ENCODE measurements at regions not wholly inside any gene's neighbourhood (a gene's known extent, or its start where the extent isn't known, plus 50 kb on each side); places are given as distances from the start of the nearest gene placed in this dataset.

DNA sequence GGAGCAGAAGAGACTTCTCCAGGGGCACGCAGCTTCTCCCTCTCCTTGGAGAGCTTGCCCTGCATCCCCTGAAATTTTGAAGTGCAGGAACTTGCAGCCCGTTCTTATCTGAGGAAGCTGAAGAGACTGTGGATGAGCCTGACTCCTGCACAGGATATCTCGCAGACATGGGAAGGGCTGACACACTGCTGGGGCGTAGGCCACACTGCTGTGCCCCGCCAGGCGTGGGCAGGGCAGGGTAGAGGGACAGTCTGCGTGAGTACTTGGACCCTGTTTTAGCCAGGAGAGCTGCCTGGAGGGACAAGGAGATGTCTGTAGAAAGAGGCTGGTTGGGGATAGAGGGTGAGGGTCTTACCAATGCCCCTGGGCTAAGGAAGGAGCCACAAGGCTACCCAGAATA is 353.7 kb upstream of the NBEA start:
- Mint-ChIP-seq H3K9me3 (ENCODE audit: insufficient read depth) (peaks cover 2% of the 10 kb centered on the region), H3K27me3 (no peaks in the 10 kb centered on the region), H3K4me3 (no peak overlapping the region), H3K27ac (no peak overlapping the region), H3K4me1 (no peaks in the 10 kb centered on the region)
- Histone ChIP-seq H3K36me3 (replicated peaks in 1 of 2; ENCODE audit: control extremely low read depth in 1 of 2, control insufficient read depth in 1 of 2, extremely low read depth in 1 of 2, insufficient read depth in 2 of 2, low read length in 1 of 2) (no peaks in the 10 kb centered on the region), H3K27ac (ENCODE audit: low read length in 2 of 2) (no peak overlapping the region), H3K4me1 (ENCODE audit: control insufficient read depth in 2 of 2, insufficient read depth in 2 of 2, low read length in 2 of 2) (no peaks in the 10 kb centered on the region), H3K79me2 (ENCODE audit: control insufficient read depth, insufficient read depth, low read length) (no peaks in the 10 kb centered on the region), H3K4me2 (replicated peaks; ENCODE audit: low read depth, low read length, poor library complexity, severe bottlenecking) (no peak overlapping the region), H3K4me3 (ENCODE audit: control extremely low read depth in 1 of 5, extremely low read depth in 1 of 5, insufficient read depth in 1 of 5, low read depth in 2 of 5, low read length in 4 of 5) (no peak overlapping the region), H4K20me1 (ENCODE audit: control insufficient read depth, insufficient read depth, low read length, poor library complexity, severe bottlenecking) (no peaks in the 10 kb centered on the region), H3K9me3 (ENCODE audit: control extremely low read depth in 1 of 3, control insufficient read depth in 2 of 3, insufficient read depth in 1 of 3, low read length in 2 of 3) (peaks cover 0 to 8% (median 0%) of the 10 kb centered on the region in 3 donors), H2AFZ (ENCODE audit: insufficient read depth, low read depth, low read length, poor library complexity, severe bottlenecking) (no peak overlapping the region), H3K27me3 (replicated peaks in 1 of 4; ENCODE audit: control extremely low read depth in 1 of 4, control insufficient read depth in 3 of 4, insufficient read depth in 4 of 4, low read length in 3 of 4) (no peaks in the 10 kb centered on the region), H3K9ac (ENCODE audit: low read length) (no peak overlapping the region)
- 82% methylated on average over 6 of the region's 7 CpGs for WGBS (ENCODE audit: insufficient coverage)
- ChIA-PET CTCF (no interaction called here), POLR2A (no interaction called here)
- intact Hi-C loops (cut with micrococcal nuclease), result no loop called here
- TF ChIP-seq, protein P1, sequence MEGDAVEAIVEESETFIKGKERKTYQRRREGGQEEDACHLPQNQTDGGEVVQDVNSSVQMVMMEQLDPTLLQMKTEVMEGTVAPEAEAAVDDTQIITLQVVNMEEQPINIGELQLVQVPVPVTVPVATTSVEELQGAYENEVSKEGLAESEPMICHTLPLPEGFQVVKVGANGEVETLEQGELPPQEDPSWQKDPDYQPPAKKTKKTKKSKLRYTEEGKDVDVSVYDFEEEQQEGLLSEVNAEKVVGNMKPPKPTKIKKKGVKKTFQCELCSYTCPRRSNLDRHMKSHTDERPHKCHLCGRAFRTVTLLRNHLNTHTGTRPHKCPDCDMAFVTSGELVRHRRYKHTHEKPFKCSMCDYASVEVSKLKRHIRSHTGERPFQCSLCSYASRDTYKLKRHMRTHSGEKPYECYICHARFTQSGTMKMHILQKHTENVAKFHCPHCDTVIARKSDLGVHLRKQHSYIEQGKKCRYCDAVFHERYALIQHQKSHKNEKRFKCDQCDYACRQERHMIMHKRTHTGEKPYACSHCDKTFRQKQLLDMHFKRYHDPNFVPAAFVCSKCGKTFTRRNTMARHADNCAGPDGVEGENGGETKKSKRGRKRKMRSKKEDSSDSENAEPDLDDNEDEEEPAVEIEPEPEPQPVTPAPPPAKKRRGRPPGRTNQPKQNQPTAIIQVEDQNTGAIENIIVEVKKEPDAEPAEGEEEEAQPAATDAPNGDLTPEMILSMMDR (IDR thresholded peaks at IDR 0.05), result no peak
- no peak for TF ChIP-seq EZH2 (IDR thresholded peaks at IDR 0.05; ENCODE audit: borderline replicate concordance, insufficient read depth, low read depth, low read length, poor library complexity, severe bottlenecking)
- DNase-seq, result no peak
- ATAC-seq (ENCODE audit: low read depth), result no peak

DNA sequence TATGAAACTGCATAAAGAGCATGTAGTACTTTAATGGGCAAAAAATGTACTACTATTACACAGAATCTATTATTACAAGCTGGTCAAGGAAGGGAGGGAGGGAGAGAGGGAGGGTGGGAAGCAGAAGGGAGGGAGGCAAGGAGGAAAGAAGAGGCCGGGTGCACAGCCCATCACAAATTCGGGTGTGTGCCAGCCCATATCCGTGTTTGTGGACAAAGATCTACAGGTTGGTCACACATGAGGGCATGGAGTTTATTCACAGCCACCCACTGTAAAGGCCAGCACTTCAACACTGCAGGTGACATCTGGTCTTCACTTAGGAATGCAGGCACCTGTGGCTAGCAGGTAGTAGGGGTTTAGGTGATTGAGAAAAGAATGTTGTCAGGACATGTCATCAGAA is 352.5 kb upstream of the NBEA start:
- peaks cover 0 to 8% (median 0%) of the 10 kb centered on the region in 3 donors for H3K9me3 ChIP-seq (ENCODE audit: control extremely low read depth in 1 of 3, control insufficient read depth in 2 of 3, insufficient read depth in 1 of 3, low read length in 2 of 3)
- CTCF ChIA-PET, result no interaction called here
- H3K36me3 ChIP-seq (replicated peaks in 1 of 2; ENCODE audit: control extremely low read depth in 1 of 2, control insufficient read depth in 1 of 2, extremely low read depth in 1 of 2, insufficient read depth in 2 of 2, low read length in 1 of 2), result no peaks in the 10 kb centered on the region
- intact Hi-C loops (cut with micrococcal nuclease), result no loop called here
- POLR2A ChIA-PET, result no interaction called here
- Mint-ChIP-seq H3K27me3 (no peaks in the 10 kb centered on the region), H3K9me3 (ENCODE audit: insufficient read depth) (peaks cover 2% of the 10 kb centered on the region), H3K27ac (no peak overlapping the region), H3K4me3 (no peak overlapping the region), H3K4me1 (no peaks in the 10 kb centered on the region)
- no peak for TF ChIP-seq EZH2 (IDR thresholded peaks at IDR 0.05; ENCODE audit: borderline replicate concordance, insufficient read depth, low read depth, low read length, poor library complexity, severe bottlenecking)
- TF ChIP-seq, protein P1 (IDR thresholded peaks at IDR 0.05), result no peak
- WGBS (ENCODE audit: insufficient coverage), result 68% methylated on average over 2 of the region's 3 CpGs
- ATAC-seq (ENCODE audit: low read depth), result no peak
- H3K79me2 ChIP-seq (ENCODE audit: control insufficient read depth, insufficient read depth, low read length), result no peaks in the 10 kb centered on the region
- H3K27me3 ChIP-seq (replicated peaks in 1 of 4; ENCODE audit: control extremely low read depth in 1 of 4, control insufficient read depth in 3 of 4, insufficient read depth in 4 of 4, low read length in 3 of 4), result no peaks in the 10 kb centered on the region
- H3K27ac ChIP-seq (ENCODE audit: low read length in 2 of 2), result no peak overlapping the region
- no peak overlapping the region for H3K9ac ChIP-seq (ENCODE audit: low read length)
- no peak overlapping the region for H3K4me2 ChIP-seq (replicated peaks; ENCODE audit: low read depth, low read length, poor library complexity, severe bottlenecking)
- no peaks in the 10 kb centered on the region for H3K4me1 ChIP-seq (ENCODE audit: control insufficient read depth in 2 of 2, insufficient read depth in 2 of 2, low read length in 2 of 2)
- H4K20me1 ChIP-seq (ENCODE audit: control insufficient read depth, insufficient read depth, low read length, poor library complexity, severe bottlenecking), result no peaks in the 10 kb centered on the region
- H3K4me3 ChIP-seq (ENCODE audit: control extremely low read depth in 1 of 5, extremely low read depth in 1 of 5, insufficient read depth in 1 of 5, low read depth in 2 of 5, low read length in 4 of 5), result no peak overlapping the region
- no peak overlapping the region for H2AFZ ChIP-seq (ENCODE audit: insufficient read depth, low read depth, low read length, poor library complexity, severe bottlenecking)
- DNase-seq, result no peak
